Activated naive CD4-positive, alpha-beta T cell treated with anti-CD3 and anti-CD28 coated beads, Interleukin-2, amount 50 U/mL, for 24 hours (primary cell): ENCODE measurements at regions not wholly inside any gene's neighbourhood (a gene's known extent, or its start where the extent isn't known, plus 50 kb on each side); places are given as distances from the start of the nearest gene placed in this dataset.

ENCODE experiments used
- H3K27ac Mint-ChIP-seq: one replicate; pipeline ENCODE4 v1.8.0; 2021; ENCODE audit warnings: mild to moderate bottlenecking, mixed read lengths
- H3K27me3 Mint-ChIP-seq: one replicate; pipeline ENCODE4 v1.8.0; 2021; ENCODE audit warnings: mixed read lengths
- H3K36me3 Mint-ChIP-seq: one replicate; pipeline ENCODE4 v1.8.0; 2021; ENCODE audit warnings: mixed read lengths
- H3K4me1 Mint-ChIP-seq: one replicate; pipeline ENCODE4 v1.8.0; 2021; ENCODE audit warnings: mixed read lengths
- H3K4me3 Mint-ChIP-seq: one replicate; pipeline ENCODE4 v1.8.0; 2021; ENCODE audit warnings: mild to moderate bottlenecking, mixed read lengths
- H3K9me3 Mint-ChIP-seq: one replicate; pipeline ENCODE4 v1.8.0; 2021; ENCODE audit warnings: mixed read lengths

DNA sequence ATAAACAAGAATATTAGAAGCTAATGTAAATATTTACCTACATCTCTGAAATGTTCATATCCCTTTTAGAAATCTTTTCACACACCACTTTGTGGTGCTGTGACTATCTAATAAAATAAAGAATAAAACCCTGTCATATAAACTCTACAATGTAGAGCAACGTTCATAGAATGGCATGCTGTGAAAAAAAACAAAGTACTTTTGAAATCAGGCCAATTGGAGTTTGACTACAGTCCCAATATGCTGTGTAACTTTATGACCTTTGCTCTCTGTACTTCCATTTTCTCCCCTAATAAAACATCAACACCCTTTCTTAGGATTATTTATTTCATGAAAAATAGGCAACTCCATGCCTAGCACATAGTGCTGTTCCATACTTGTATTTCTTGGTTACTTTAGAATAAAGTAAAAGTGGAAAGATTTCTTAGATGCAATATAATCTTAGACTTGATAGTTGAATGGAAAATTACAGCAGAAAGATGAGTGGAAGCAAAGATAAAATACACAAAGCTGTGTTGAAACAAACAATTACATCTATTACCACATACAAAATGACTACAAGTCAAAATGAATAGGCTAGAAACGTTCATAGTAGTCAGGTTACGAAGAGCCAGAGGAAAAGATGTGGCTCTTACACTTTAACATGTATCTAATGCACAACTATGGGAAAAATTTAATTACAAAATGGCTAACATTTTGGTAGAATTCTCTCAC is 613.2 kb upstream of the SLITRK5 start:
- no peak overlapping the region for H3K27ac Mint-ChIP-seq
- no peaks in the 10 kb centered on the region for H3K36me3 Mint-ChIP-seq
- H3K9me3 Mint-ChIP-seq, result peaks cover 6% of the 10 kb centered on the region
- no peak overlapping the region for H3K4me3 Mint-ChIP-seq
- no peaks in the 10 kb centered on the region for H3K27me3 Mint-ChIP-seq
- H3K4me1 Mint-ChIP-seq, result no peaks in the 10 kb centered on the region

DNA sequence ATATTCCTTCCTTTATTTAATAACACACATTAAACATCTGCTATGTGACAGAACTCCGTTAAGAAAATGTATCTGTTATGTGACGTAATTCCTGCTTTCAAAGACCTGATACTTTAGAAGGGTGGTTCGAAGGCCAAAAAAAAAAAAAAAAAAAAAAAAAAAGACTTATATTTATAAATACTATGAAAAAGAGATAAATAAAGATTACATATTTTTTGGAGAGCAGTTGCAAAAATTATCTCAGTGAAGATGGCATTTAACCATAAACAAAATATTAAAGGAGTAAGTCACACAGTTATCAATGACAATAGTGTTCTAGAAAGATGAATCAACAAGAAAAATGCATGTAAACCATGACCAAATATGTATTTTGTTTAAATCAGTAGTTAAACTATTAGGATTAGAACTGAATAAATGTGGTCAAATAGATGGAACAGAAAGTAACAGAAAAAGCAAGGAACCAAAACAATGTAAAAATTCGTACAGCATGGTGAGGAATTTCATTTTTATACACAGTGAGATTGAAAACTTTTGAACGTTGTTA is 612.3 kb upstream of the SLITRK5 start:
- no peak overlapping the region for H3K4me3 Mint-ChIP-seq
- H3K9me3 Mint-ChIP-seq, result peaks cover 6% of the 10 kb centered on the region
- no peaks in the 10 kb centered on the region for H3K4me1 Mint-ChIP-seq
- H3K27ac Mint-ChIP-seq, result no peak overlapping the region
- no peaks in the 10 kb centered on the region for H3K36me3 Mint-ChIP-seq
- H3K27me3 Mint-ChIP-seq, result no peaks in the 10 kb centered on the region

DNA sequence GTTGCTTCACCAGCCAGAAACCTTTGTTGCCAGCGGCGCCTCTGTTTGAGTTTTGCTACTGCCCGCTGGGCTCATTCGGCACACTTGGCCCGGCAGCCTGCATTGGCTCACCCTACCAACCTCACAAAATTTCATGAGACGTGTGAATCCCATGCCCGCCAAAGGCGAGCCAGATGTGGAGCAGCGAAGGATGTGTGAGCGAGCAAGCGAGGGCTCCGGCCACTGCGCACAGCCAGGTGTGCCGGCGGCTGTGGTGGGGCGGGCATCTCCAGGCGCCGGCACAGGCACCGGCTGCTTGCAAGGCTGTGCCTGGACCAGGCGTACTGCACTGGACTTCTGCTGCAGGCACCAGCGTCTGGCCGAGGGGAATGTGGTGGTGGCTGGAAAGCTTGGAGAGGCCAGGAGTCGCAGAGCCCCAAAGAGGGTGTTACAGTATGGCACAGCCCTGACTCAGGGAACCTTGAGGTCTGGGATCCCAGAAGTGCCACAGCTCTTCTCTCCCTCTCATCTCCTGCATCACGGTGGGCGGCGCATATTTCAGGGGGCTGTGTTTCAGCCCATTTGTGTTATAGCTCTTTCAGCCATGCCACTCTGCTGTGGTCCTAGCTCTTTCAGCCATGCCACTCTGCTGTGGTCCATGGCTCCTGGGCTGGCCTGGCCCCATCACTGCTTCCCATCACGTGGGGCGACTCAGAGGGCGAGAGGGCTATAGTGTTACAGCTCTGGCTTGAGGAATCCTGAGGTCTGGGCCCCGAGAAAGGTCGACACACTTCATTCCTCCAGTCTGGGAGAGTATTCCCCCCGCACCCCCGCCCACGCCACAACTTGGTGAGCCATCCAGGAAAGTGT is 592.0 kb upstream of the SLITRK5 start:
- no peaks in the 10 kb centered on the region for H3K4me1 Mint-ChIP-seq
- no peaks in the 10 kb centered on the region for H3K27me3 Mint-ChIP-seq
- H3K36me3 Mint-ChIP-seq, result no peaks in the 10 kb centered on the region
- peaks cover 7% of the 10 kb centered on the region for H3K9me3 Mint-ChIP-seq
- H3K27ac Mint-ChIP-seq, result no peak overlapping the region
- H3K4me3 Mint-ChIP-seq, result no peak overlapping the region

DNA sequence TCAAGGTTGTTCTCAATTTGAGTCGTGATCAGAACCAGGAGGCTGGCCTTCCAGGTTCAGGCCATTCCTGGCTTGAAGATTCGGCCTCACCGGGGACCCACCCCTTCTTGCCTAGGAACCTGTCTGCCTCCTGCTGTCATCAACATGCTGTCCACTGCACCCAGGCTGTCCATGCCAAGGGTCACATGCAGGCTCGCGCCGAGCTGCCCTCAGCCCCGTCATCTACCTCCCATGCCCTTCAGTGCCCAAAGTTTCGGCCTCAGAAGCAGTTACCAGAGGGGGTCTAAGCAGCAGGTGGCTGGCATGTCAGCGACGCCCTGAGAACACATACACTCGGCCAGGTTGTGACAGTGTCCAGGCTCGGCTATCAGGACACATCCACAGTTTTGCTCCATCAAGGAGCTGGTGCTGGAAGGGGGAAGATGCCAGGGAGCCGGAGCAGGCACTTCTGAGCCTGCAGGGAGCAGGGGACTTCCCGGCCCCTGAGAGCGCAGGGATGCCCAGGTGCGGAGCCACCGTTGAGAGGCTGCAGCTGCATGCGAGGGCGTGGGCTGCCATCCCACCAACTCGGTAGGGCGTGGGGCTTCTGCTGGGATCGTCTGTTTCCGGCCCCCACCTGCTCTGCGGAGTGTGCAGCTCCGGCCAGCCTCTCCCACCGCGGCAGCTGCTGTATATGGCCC is 590.9 kb upstream of the SLITRK5 start:
- no peak overlapping the region for H3K27ac Mint-ChIP-seq
- H3K27me3 Mint-ChIP-seq, result no peaks in the 10 kb centered on the region
- H3K4me1 Mint-ChIP-seq, result no peaks in the 10 kb centered on the region
- no peaks in the 10 kb centered on the region for H3K36me3 Mint-ChIP-seq
- no peak overlapping the region for H3K4me3 Mint-ChIP-seq
- H3K9me3 Mint-ChIP-seq, result peaks cover 7% of the 10 kb centered on the region

DNA sequence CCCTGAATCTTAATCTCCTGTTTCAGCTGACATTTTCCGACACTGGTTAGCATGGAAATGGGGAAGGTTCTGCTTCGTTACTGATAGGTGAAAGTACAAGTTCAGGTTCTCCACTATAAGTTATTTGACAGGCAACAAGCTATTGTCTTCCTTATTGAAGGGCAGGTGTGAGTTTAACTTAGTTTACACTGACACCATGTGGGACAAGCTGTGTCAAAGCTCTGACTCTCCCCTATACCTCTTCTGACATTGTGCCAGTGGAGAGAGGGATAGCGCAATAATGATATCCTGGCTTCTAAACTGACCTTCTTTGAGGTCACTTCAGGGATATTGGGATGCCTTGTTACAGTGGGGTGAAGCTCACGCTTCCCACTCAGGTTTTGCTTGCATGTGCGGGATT is 587.0 kb upstream of the SLITRK5 start:
- no peaks in the 10 kb centered on the region for H3K36me3 Mint-ChIP-seq
- peaks cover 7% of the 10 kb centered on the region for H3K9me3 Mint-ChIP-seq
- no peaks in the 10 kb centered on the region for H3K4me1 Mint-ChIP-seq
- no peak overlapping the region for H3K27ac Mint-ChIP-seq
- H3K27me3 Mint-ChIP-seq, result no peaks in the 10 kb centered on the region
- no peak overlapping the region for H3K4me3 Mint-ChIP-seq

DNA sequence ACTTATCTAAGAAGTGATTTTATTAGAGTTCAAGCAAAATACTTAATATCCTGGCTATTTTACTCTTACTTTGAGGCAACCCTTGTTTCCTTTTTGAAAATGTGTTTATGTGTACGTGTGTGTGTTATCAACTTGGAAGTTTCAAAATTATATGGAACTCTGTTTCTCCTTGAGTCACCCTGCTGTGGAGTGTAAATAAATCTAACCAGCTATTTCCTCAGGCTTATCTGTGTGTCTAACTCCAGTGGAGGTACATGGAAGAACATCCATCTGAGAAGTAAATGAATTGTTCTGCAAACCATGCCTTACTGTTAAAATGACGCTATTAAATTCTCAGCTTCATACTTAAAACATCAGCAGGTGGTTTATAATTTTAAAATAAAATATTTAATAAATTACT is 583.4 kb upstream of the SLITRK5 start:
- Mint-ChIP-seq H3K4me3 (no peak overlapping the region), H3K36me3 (no peaks in the 10 kb centered on the region)

DNA sequence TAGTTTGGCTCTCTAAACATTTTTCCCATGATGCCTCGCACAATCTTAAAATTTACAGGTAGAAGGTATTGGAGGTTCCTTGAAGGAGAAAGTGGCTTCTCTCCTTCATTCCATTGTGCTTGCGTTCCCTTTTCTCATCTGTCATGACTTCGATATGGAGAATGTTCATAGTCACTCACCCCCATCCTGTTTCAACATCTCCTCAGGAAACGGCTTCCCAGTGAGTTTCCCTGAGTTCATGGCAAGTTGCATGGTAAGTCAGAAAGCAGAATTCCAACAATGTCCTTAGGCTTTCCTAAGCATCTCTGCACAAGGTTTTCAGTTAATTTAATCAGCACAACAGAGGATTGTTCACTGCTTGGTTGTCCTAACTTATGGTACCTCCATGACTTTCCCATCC is 581.8 kb upstream of the SLITRK5 start:
- Mint-ChIP-seq H3K4me3 (no peak overlapping the region), H3K27ac (no peak overlapping the region), H3K4me1 (no peaks in the 10 kb centered on the region), H3K27me3 (no peaks in the 10 kb centered on the region), H3K9me3 (no peaks in the 10 kb centered on the region), H3K36me3 (no peaks in the 10 kb centered on the region)

More for the DNA sequence above, 583.4 kb upstream of the SLITRK5 start:
- Mint-ChIP-seq H3K4me1 (no peaks in the 10 kb centered on the region), H3K27me3 (no peaks in the 10 kb centered on the region), H3K9me3 (peaks cover 7% of the 10 kb centered on the region), H3K27ac (no peak overlapping the region)

DNA sequence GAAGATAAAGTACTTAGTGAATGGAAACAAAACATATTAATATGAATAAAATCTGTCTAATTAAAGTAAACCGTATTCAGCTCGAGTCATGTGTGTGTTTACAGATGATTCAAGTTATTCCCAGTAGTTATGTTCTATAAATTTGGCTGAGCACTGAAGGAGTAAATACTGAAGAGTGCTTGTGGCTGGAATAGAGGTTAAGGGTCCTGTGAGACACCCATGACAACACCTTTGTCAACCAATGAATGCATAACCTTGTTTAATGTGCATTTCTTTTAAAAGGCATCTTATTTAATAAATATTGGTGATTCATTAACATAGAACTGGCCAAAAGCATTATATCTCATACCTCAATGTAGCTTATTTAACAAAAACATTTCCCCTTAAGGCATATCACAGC is 577.8 kb upstream of the SLITRK5 start:
- Mint-ChIP-seq H3K27me3 (no peaks in the 10 kb centered on the region), H3K36me3 (no peaks in the 10 kb centered on the region), H3K9me3 (no peaks in the 10 kb centered on the region), H3K4me3 (no peak overlapping the region), H3K27ac (no peak overlapping the region), H3K4me1 (no peaks in the 10 kb centered on the region)

DNA sequence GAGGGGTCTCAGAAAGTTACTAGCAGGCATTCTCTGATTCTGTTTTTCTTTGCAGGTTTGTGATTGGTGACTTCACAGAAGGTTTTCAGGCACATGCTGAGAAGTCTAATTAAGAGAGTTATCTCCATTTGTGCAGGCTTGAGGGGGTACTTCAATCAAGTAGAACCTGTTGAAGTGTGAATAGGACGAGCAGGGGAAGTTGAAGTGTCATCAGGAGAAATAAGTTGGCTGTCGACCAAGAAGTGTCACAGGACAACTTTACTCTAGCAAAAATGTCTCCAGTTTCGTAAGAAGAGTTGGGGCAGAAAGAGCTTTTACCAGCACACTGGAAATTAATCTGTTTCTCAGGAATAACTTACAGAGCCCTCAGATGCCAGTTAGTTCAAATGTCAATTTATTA is 576.5 kb upstream of the SLITRK5 start:
- Mint-ChIP-seq H3K4me1 (no peaks in the 10 kb centered on the region), H3K27ac (no peak overlapping the region), H3K4me3 (no peak overlapping the region), H3K27me3 (no peaks in the 10 kb centered on the region), H3K9me3 (no peaks in the 10 kb centered on the region), H3K36me3 (no peaks in the 10 kb centered on the region)

DNA sequence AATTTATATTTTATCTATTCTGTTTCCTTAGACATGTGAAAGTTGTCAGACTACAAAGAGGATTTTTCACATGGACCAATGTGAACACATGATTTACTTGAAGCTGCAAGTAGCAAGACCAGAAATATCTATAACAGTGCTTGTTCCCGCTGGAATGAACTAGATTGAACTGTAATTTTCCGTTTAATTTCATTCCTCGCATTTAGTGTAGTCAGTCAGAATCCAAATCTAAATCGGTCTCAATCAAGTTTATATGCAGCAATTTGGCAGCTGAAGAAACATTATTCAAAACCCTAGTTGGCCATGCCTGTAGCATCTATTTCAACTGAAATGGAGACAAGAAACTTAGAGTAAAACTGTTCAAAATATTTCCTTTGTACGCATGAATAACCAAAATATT is 570.7 kb upstream of the SLITRK5 start:
- Mint-ChIP-seq H3K27me3 (no peaks in the 10 kb centered on the region), H3K4me3 (no peak overlapping the region), H3K27ac (no peak overlapping the region), H3K9me3 (no peaks in the 10 kb centered on the region), H3K36me3 (no peaks in the 10 kb centered on the region), H3K4me1 (no peaks in the 10 kb centered on the region)

DNA sequence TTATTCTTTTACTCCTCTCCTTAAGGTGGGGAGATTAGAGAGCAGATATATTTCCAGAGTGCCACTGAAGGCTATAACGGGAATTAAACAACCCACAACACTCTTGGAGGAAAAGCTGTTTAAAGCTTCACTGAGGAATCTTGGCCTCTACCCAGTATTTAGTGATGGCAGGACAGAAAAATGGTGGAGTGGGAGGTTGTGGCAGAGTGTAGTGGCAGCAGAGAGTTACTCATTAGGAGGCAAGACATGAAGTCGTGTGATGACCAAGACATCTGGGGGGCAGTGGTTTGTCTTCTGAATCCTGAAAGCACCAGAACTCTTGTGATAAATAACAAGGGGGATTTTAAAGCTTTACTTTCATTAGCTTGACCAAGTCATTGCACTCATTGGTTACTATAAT is 563.5 kb upstream of the SLITRK5 start:
- Mint-ChIP-seq H3K27ac (no peak overlapping the region), H3K4me3 (no peak overlapping the region), H3K36me3 (no peaks in the 10 kb centered on the region)

DNA sequence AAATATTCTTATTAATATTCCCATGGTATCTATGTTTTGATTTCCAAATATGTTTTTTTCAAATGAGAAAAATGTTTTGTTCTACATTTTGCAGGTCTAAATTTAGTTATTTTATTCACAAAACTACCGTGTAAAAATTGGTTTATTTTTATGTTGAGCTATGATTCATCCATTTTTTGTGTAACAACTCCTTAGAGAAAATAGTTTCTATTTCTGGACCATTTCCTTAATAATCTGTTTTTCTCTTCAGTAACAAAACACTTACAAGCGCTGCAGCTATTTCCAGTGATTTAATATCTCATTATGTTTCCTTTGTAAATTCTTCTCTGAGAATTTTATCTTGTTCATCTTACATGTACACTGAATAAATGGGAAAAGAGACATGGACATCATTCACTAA is 550.7 kb upstream of the SLITRK5 start:
- H3K4me1 Mint-ChIP-seq, result no peaks in the 10 kb centered on the region
- no peaks in the 10 kb centered on the region for H3K27me3 Mint-ChIP-seq
- H3K4me3 Mint-ChIP-seq, result no peak overlapping the region
- no peak overlapping the region for H3K27ac Mint-ChIP-seq
- no peaks in the 10 kb centered on the region for H3K36me3 Mint-ChIP-seq
- peaks cover 4% of the 10 kb centered on the region for H3K9me3 Mint-ChIP-seq

More for the DNA sequence above, 563.5 kb upstream of the SLITRK5 start:
- H3K9me3 Mint-ChIP-seq, result no peaks in the 10 kb centered on the region
- H3K27me3 Mint-ChIP-seq, result no peaks in the 10 kb centered on the region
- no peaks in the 10 kb centered on the region for H3K4me1 Mint-ChIP-seq

DNA sequence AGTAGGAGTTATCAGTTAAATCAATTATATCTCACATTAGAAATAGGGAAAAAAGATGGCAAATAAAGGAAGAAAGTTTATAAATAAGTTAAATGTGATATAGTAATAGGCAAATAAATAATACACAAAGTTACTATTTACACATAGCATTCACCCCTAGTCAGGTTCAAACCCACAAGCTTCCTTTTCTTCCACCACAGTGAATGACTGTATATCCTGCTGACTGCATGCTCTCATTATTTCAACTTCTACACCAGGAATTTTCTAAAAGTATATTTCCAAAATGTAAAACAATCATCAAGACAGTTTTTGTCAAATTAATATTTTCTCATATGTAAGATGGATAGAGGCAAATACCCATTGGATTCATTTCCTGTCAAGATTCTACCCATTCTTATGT is 548.6 kb upstream of the SLITRK5 start:
- no peaks in the 10 kb centered on the region for H3K9me3 Mint-ChIP-seq
- H3K27ac Mint-ChIP-seq, result no peak overlapping the region
- H3K27me3 Mint-ChIP-seq, result no peaks in the 10 kb centered on the region
- no peaks in the 10 kb centered on the region for H3K36me3 Mint-ChIP-seq
- no peak overlapping the region for H3K4me3 Mint-ChIP-seq
- H3K4me1 Mint-ChIP-seq, result no peaks in the 10 kb centered on the region

DNA sequence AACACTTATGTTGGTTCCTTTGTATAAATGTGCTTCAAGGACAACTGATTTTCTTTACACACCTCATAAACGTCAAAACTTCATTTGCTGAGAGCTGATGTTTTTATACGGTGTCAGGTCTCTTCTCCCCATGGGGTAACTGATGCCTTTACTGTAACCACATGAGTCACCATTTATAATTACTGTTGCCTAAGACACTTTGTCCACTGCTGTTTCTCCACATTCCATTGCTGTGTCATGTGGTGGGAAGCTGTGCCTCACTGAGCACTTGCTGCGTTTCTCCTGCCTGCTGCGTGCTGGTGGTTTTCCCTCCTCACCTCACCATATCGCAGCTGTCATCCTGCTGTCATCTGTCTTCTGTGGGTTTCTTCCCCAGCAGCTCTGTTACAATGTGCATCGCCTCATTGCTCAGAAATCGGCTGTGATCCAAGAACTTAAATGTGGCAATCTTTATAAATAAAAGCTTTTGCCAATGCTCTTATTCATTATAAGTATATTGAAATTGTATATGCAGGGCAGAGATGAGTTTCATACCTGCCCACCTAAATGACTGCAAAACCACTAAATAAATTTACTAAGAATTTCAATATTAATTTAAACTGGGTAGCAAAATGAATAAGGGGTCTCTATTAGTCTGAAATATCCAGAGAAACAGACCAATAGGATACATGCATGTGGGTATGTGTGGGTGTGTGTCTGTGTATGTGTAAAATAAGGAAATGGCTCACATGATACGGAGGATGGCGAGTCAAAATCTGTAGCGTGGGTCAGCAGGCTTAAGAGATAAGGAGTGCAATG is 547.0 kb upstream of the SLITRK5 start:
- Mint-ChIP-seq H3K27ac (no peak overlapping the region), H3K36me3 (no peaks in the 10 kb centered on the region), H3K4me3 (no peak overlapping the region), H3K27me3 (no peaks in the 10 kb centered on the region), H3K4me1 (no peaks in the 10 kb centered on the region), H3K9me3 (peaks cover 3% of the 10 kb centered on the region)

DNA sequence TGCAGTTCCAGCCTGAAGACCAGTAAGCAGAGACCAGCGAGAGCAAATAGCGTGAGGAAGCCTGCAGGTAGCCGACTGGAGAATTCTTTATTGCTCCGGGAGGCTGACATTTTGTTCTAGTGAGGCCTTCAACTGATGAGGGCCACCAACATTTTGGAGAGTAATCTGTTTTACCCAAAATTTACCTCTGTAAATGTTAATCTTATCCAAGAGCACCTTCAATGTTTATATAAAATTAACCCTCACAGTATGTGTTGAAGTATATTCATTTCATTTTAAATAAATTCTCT is 546.4 kb upstream of the SLITRK5 start:
- Mint-ChIP-seq H3K27me3 (no peaks in the 10 kb centered on the region), H3K27ac (no peak overlapping the region), H3K4me3 (no peak overlapping the region), H3K4me1 (no peaks in the 10 kb centered on the region), H3K9me3 (peaks cover 8% of the 10 kb centered on the region), H3K36me3 (no peaks in the 10 kb centered on the region)
